ENCODE measurements at regions not wholly inside any gene's neighbourhood (a gene's known extent, or its start where the extent isn't known, plus 50 kb on each side); places are given as distances from the start of the nearest gene placed in this dataset.

GRCh38 chr15:87527416-87527815 is 729.1 kb downstream of the NTRK3 start:
- FAIRE-seq, result no peak
- Histone ChIP-seq H3K4me3 (ENCODE audit: low read depth, low read length) (no peak overlapping the region), H3K36me3 (ENCODE audit: control insufficient read depth, insufficient read depth, low read length) (no peaks in the 10 kb centered on the region), H3K27me3 (ENCODE audit: control insufficient read depth, insufficient read depth, low read length) (no peaks in the 10 kb centered on the region)
- peak; percentile 10 for DNase-seq (ENCODE audit: low read depth)
- no peak for TF ChIP-seq CTCF (IDR thresholded peaks at IDR 0.05; ENCODE audit: insufficient read depth, low read length, severe bottlenecking)

GRCh38 chr15:87523516-87523915 is 733.0 kb downstream of the NTRK3 start:
- no peak overlapping the region for H3K4me3 ChIP-seq (ENCODE audit: low read depth, low read length)
- FAIRE-seq (no peak), DNase-seq (ENCODE audit: low read depth) (no peak)
- no peaks in the 10 kb centered on the region for H3K36me3 ChIP-seq (ENCODE audit: control insufficient read depth, insufficient read depth, low read length)
- no peaks in the 10 kb centered on the region for H3K27me3 ChIP-seq (ENCODE audit: control insufficient read depth, insufficient read depth, low read length)
- TF ChIP-seq CTCF (IDR thresholded peaks at IDR 0.05; ENCODE audit: insufficient read depth, low read length, severe bottlenecking), result no peak

- H3K27me3 ChIP-seq (ENCODE audit: control insufficient read depth, insufficient read depth, low read length), result no peaks in the 10 kb centered on the region
- DNase-seq (ENCODE audit: low read depth) (no peak), FAIRE-seq (no peak)
- no peak for TF ChIP-seq CTCF (IDR thresholded peaks at IDR 0.05; ENCODE audit: insufficient read depth, low read length, severe bottlenecking)
- H3K36me3 ChIP-seq (ENCODE audit: control insufficient read depth, insufficient read depth, low read length), result no peaks in the 10 kb centered on the region
- H3K4me3 ChIP-seq (ENCODE audit: low read depth, low read length), result no peak overlapping the region
Measured at GRCh38 chr15:87522997-87523396, 733.5 kb downstream of the NTRK3 start.

- DNase-seq (ENCODE audit: low read depth), result no peak
- Histone ChIP-seq H3K4me3 (ENCODE audit: low read depth, low read length) (no peak overlapping the region), H3K36me3 (ENCODE audit: control insufficient read depth, insufficient read depth, low read length) (no peaks in the 10 kb centered on the region), H3K27me3 (ENCODE audit: control insufficient read depth, insufficient read depth, low read length) (no peaks in the 10 kb centered on the region)
- no peak for TF ChIP-seq CTCF (IDR thresholded peaks at IDR 0.05; ENCODE audit: insufficient read depth, low read length, severe bottlenecking)
- FAIRE-seq, result no peak
Measured at GRCh38 chr15:87518957-87519356, 737.6 kb downstream of the NTRK3 start.

- Histone ChIP-seq H3K36me3 (ENCODE audit: control insufficient read depth, insufficient read depth, low read length) (no peaks in the 10 kb centered on the region), H3K4me3 (ENCODE audit: low read depth, low read length) (no peak overlapping the region), H3K27me3 (ENCODE audit: control insufficient read depth, insufficient read depth, low read length) (no peaks in the 10 kb centered on the region)
- no peak for FAIRE-seq
- no peak for DNase-seq (ENCODE audit: low read depth)
- TF ChIP-seq CTCF (IDR thresholded peaks at IDR 0.05; ENCODE audit: insufficient read depth, low read length, severe bottlenecking), result no peak
Measured at GRCh38 chr15:87508086-87508485, 748.5 kb downstream of the NTRK3 start.

GRCh38 chr15:87502173-87502572 is 754.4 kb downstream of the NTRK3 start:
- Histone ChIP-seq H3K36me3 (ENCODE audit: control insufficient read depth, insufficient read depth, low read length) (no peaks in the 10 kb centered on the region), H3K27me3 (ENCODE audit: control insufficient read depth, insufficient read depth, low read length) (no peaks in the 10 kb centered on the region), H3K4me3 (ENCODE audit: low read depth, low read length) (no peak overlapping the region)
- FAIRE-seq (no peak), DNase-seq (ENCODE audit: low read depth) (no peak)
- no peak for TF ChIP-seq CTCF (IDR thresholded peaks at IDR 0.05; ENCODE audit: insufficient read depth, low read length, severe bottlenecking)

Measured in bronchial epithelial cell (primary cell).